ENCODE measurements at regions not wholly inside any gene's neighbourhood (a gene's known extent, or its start where the extent isn't known, plus 50 kb on each side); places are given as distances from the start of the nearest gene placed in this dataset.

- DNase-seq (ENCODE audit: low read depth in 4 of 4, low spot score in 2 of 4), result no peak
Observed at GRCh38 chr22:27388090-27388600, 413.4 kb downstream of the MN1 start.

DNA sequence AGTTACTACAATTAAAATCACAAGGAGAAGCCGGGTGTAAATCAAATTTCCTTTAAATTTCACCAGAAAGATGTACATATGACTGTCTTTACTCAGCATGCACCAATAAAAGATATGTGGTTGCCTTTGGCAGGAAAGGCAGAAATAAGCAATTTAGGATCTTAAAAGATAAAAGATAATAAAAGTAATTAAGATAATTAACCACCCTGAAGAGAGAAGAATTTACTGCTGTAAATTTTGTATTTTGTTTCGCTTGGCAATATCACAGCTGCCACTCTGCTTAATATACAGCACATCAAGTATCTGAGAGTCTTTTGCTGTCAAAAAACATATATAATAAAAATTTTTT lies 411.9 kb downstream of the MN1 start:
- no peak for DNase-seq (ENCODE audit: low read depth in 4 of 4, low spot score in 2 of 4)

DNA sequence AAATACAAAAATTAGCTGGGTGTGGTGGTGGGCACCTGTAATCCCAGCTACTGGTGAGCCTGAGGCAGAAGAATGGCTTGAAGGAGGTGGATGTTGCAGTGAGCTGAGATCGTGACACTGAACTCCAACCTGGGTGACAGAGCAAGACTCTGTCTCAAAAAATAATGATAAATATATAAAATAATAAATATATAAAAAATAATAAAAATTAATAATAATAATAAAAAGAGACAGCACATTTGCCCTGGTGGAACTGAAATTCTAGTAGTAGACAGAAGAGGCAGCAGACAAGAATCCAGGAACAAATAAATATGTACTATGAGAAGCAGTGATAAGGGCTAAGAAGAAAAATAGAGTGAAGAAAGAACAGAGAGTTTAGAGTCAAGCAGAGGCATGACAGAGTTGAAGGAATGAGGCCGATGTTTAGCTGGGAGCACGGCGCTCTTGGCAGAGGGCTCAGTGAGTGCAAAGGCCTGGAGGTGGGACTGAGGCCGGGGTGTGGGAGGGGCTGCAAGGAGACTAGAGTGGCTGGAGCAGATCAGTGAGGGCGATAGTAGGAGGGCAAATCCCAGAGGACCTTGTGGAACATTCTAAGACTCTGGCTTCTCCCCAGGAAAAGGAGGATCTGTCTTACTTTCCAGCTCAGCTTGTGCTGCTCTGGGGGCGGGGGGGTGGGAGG lies 410.3 kb downstream of the MN1 start:
- no peak for DNase-seq (ENCODE audit: low read depth in 4 of 4, low spot score in 2 of 4)

GRCh38 chr22:27393371-27393770 lies 408.2 kb downstream of the MN1 start:
- no peak for DNase-seq (ENCODE audit: low read depth in 4 of 4, low spot score in 2 of 4)

DNA sequence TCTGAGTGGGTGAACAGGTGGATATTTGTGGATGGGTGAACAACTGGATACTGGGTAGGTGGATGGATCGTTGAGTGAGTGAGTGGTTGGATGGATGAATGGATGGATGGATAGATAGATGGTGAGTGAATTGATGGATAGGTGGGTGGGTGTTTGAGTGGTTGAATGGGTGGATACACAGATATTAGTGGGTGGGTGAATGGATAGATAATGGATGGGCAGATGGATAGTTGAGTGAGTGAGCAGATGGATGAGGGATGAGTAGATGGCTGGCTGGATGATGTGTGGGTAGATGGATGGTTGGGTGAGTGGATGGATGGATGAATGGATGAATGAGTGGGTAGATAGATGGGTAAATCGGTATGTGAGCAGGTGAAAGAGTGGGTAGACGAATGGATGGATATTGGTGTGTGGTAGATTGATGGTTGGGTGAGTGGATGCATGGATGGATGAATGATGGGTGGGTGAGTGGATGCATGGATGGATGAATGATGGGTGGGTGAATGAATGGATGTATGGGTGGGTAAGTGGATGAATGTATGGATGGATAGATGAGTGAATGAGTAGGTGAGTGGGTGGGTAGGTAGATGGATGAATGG lies 406.7 kb downstream of the MN1 start:
- DNase-seq (ENCODE audit: low read depth in 4 of 4, low spot score in 2 of 4), result no peak

GRCh38 chr22:27397036-27397953 lies 404.3 kb downstream of the MN1 start:
- DNase-seq (ENCODE audit: low read depth in 4 of 4, low spot score in 2 of 4), result no peak

DNA sequence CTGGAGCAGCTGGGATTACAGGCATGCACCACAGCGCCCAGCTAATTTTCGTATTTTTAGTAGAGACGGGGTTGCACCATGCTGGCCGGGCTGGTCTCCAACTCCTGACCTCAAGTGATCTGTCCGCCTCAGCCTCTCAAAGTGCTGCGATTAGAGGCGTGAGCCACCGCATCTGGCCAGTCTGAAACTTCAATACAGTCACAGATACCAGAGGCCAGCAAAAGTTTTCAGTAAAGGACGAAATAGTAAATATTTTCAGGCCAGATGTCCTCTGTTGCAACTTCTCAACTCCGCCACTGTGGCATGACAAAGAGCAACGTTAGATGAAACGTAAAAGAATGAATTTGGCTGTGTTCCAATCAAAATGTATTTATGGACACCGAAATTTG lies 403.6 kb downstream of the MN1 start:
- no peak for DNase-seq (ENCODE audit: low read depth in 4 of 4, low spot score in 2 of 4)

DNA sequence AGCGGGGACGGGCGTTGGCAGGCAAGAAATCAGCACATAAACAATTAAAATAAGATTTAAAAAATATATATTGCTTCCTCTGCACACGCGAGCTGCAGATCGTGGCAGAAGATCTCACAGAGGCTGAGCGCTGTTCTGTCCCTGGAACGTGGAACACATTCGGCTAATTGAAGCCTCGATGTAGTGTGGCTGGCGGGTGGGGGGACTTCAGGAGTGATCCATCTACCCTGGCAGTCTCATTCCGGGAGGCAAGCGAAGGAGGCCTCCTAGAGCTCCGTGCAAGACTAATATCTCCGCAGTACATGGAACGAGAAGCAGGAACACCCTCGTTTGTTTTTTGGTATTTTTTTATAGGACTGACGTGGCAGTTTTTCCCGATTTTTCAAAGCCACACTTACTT lies 402.4 kb downstream of the MN1 start:
- DNase-seq (ENCODE audit: low read depth in 4 of 4, low spot score in 2 of 4), result no peak

DNA sequence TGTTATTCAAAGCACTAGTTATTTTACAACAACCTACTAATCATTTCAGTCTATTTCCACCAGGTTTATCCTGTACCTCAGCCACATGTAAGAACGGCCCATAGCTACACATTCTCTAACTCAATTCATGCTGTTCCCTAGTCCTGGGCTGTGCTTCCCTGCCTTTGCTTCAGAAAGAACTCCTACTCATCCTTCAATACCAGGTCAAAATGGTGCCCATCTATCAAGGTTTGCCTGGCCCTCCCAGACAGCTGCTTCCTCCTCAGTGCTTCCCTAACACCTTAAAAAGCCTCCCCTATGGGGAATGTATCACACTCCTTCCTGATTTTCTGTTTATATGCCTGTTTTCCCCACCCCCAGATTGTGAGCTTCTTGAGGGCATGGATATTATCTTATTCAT lies 400.7 kb downstream of the MN1 start:
- no peak for DNase-seq (ENCODE audit: low read depth in 4 of 4, low spot score in 2 of 4)

DNA sequence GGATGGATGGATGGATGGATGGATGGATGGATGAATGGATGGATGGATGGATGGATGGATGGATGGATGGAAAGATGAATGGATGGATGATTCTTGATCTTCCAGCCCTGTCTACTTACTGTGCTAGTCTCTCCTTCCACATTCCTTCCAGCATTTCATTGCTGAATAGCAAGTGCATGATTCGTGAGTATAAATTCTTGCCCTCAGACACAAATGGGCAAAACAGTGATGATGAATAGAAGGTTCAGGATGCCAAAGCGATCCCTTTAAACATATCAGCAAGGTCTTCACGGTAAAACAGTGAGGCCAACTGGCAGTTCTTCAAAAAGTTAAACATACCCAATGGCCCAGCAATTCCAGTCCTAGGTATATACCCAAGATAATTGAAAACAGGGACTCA lies 400.2 kb downstream of the MN1 start:
- no peak for DNase-seq (ENCODE audit: low read depth in 4 of 4, low spot score in 2 of 4)

GRCh38 chr22:27404441-27404840 lies 397.1 kb downstream of the MN1 start:
- DNase-seq (ENCODE audit: low read depth in 4 of 4, low spot score in 2 of 4), result no peak

- no peak for DNase-seq (ENCODE audit: low read depth in 4 of 4, low spot score in 2 of 4)
Observed at GRCh38 chr22:27405672-27406388, 395.7 kb downstream of the MN1 start.

DNA sequence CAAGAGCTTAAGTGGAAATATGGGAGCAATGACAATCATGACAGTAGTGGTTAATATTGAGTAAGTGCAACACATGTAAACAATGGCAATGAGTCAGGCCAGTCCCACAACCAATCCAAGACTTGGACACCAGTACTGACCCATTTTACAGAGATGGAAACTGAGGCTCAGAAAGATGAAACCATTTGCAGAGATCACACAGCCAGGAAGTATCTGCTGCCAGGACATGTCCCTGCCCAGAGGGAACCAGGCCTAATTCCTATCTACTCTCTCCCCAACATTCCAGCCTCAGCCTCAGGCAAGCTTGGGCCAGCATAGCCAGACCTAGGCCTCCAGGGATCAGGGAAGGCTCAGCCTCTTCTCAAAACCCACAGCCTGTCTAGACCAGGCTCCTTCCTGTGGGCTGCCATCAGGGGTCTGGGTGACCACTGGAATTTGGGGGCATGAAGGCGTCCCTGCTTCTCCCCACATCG lies 395.1 kb downstream of the MN1 start:
- no peak for DNase-seq (ENCODE audit: low read depth in 4 of 4, low spot score in 2 of 4)

DNA sequence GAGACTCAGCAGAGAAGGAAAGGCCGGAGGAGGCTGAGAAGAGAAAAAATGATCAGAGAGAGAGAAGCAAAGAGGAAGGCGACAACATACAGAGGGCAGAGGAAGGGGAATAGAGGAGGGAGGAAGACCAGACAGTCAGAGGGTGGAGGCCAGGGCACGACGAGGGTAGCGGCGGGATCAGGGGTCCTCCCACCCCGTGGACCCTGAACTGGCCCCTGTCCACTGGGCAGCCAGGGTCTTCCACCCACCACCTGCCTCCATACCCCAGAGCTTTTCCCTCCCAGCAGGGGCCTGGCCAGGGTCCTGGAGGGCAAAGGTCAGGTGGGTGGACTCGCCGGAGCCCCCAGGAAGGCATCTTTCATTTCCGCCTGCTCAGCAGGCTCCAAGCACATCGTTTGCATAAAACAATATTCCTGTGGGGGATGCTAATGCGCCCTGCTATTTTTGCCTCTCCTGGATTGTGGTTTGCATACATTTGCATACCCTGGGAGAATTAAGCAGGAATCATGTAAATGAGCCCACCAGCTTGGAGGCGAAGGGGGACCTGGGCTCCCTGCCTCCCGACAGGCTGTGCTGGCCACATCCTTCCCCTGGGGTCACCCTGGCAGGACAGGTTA lies 394.1 kb downstream of the MN1 start:
- DNase-seq (ENCODE audit: low read depth in 4 of 4, low spot score in 2 of 4), result no peak

GRCh38 chr22:27408068-27408467 lies 393.5 kb downstream of the MN1 start:
- DNase-seq (ENCODE audit: low read depth in 4 of 4, low spot score in 2 of 4), result no peak

DNA sequence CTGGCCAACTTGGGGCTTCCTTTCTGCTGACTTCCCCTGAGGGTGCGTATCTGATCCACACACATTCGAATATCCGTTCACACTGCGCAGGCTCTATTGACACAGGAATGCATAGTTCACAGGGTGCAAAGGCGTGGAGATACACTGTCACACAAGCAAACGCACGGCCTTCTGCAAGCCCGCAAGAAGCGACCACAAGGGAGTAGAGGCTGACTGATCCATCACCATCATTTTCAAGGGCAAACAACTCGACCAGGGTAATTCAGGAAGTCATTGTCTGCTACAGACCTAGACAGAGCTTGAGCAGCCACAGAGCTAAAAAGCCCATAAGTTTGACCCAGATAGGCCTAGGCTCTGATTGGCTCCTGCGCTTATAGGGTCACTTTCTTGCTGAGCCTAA lies 392.3 kb downstream of the MN1 start:
- DNase-seq (ENCODE audit: low read depth in 4 of 4, low spot score in 2 of 4), result no peak

GRCh38 chr22:27412866-27413445 lies 388.6 kb downstream of the MN1 start:
- DNase-seq (ENCODE audit: low read depth in 4 of 4, low spot score in 2 of 4), result no peak

- DNase-seq (ENCODE audit: low read depth in 4 of 4, low spot score in 2 of 4), result no peak
Observed at GRCh38 chr22:27413702-27414101, 387.9 kb downstream of the MN1 start.

- DNase-seq (ENCODE audit: low read depth in 4 of 4, low spot score in 2 of 4), result no peak
Observed at GRCh38 chr22:27416511-27417420, 384.8 kb downstream of the MN1 start.

All from left renal cortex interstitium (tissue), 4 donors.